ENCODE measurements at regions not wholly inside any gene's neighbourhood (a gene's known extent, or its start where the extent isn't known, plus 50 kb on each side); places are given as distances from the start of the nearest gene placed in this dataset.
A peak's percentile ranks its signal among the peaks of the same experiment; 100 is the strongest.

- Histone ChIP-seq H2AK5ac (ENCODE audit: insufficient read length, low read length) (no peak overlapping the region), H3K23me2 (ENCODE audit: insufficient read length, low read depth, low read length, poor library complexity, severe bottlenecking) (no peaks in the 10 kb centered on the region), H3K27ac (ENCODE audit: insufficient read length, low read depth, low read length) (no peak overlapping the region), H3K23ac (ENCODE audit: insufficient read length, low read depth, low read length) (no peak overlapping the region), H3K9ac (ENCODE audit: extremely low read depth, insufficient read length, low read length) (no peak overlapping the region), H3K79me1 (ENCODE audit: insufficient read depth, low read depth, low read length, poor library complexity, severe bottlenecking) (no peaks in the 10 kb centered on the region), H2BK15ac (ENCODE audit: low read depth, low read length) (no peak overlapping the region), H4K20me1 (ENCODE audit: control insufficient read depth, insufficient read depth, insufficient read length) (no peaks in the 10 kb centered on the region), H3K14ac (ENCODE audit: insufficient read depth, low read length) (no peak overlapping the region), H3K9me3 (ENCODE audit: control insufficient read depth, low read depth, low read length) (no peaks in the 10 kb centered on the region), H3K56ac (ENCODE audit: insufficient read length, low read depth, low read length) (no peak overlapping the region), H3K4me1 (ENCODE audit: insufficient read depth, low read length) (no peaks in the 10 kb centered on the region), H2BK120ac (ENCODE audit: low read depth, low read length, poor library complexity, severe bottlenecking) (no peak overlapping the region), H3T11ph (ENCODE audit: low read length) (no peak overlapping the region), H3K79me2 (ENCODE audit: insufficient read depth, low read length) (no peaks in the 10 kb centered on the region), H4K91ac (ENCODE audit: insufficient read length, low read depth, low read length) (no peak overlapping the region), H4K5ac (ENCODE audit: insufficient read length, low read depth, low read length) (no peak overlapping the region), H4K8ac (replicated peaks; ENCODE audit: insufficient read length, low read depth, low read length) (no peak overlapping the region), H3K27me3 (ENCODE audit: insufficient read depth, low read length) (no peaks in the 10 kb centered on the region), H3K4me2 (ENCODE audit: insufficient read depth, insufficient read length, low read length) (no peak overlapping the region), H3K18ac (ENCODE audit: insufficient read length, low read depth, low read length) (no peak overlapping the region), H3K4ac (ENCODE audit: low read depth, low read length) (no peak overlapping the region), H2BK12ac (ENCODE audit: insufficient read length, low read depth, low read length) (no peak overlapping the region), H2BK20ac (ENCODE audit: low read depth, low read length, poor library complexity, severe bottlenecking) (no peak overlapping the region), H2AFZ (ENCODE audit: low read length) (no peak overlapping the region), H2BK5ac (ENCODE audit: insufficient read length, low read length) (no peak overlapping the region)
- peak; percentile 55; the same call in 2 of the 3 replicates for TF ChIP-seq CTCF (conservative IDR thresholded peaks at IDR 0.05)
- Mint-ChIP-seq H3K36me3 (ENCODE audit: insufficient read depth in 1 of 3, low read depth in 3 of 3) (no peaks in the 10 kb centered on the region), H3K4me3 (no peak overlapping the region), H3K27me3 (ENCODE audit: low read depth) (no peaks in the 10 kb centered on the region; the same call in 1 of the 2 replicates), H3K27ac (no peak overlapping the region), H3K4me1 (peaks cover 6% of the 10 kb centered on the region in 2 experiments), H3K9me3 (no peaks in the 10 kb centered on the region)
- DNase-seq = no peak
- no CpG with 5 or more reads among the region's 3 CpGs for WGBS (ENCODE audit: extremely low coverage, insufficient read length, low lambda C conversion rate)
Observed at GRCh38 chr14:62168564-62169155, 406.4 kb downstream of the SNAPC1 start.

Measured in H9 (cell line).